HepG2 (cell line): ENCODE measurements at regions not wholly inside any gene's neighbourhood (a gene's known extent, or its start where the extent isn't known, plus 50 kb on each side); places are given as distances from the start of the nearest gene placed in this dataset.

Source experiments
- ATAC-seq: fragments of 200-7000 bp; cut with Tn5 transposase; 3 replicates; pipeline ENCODE4 v1.9.1; 2020; ENCODE audit warnings: mild to moderate bottlenecking, moderate library complexity
- BruUV-seq: library from RNA; stranded (reverse); fragments of 400-500 nt; replicated peaks from 2 replicates; lab custom pipeline; 2021; lab: Mats Ljungman, UMichigan
- CTCF ChIA-PET: fragments of 300-600 bp; formaldehyde crosslinking; extraction: SDS; loops from one replicate; lab custom pipeline; 2021; ENCODE audit warnings: low total read pairs, inconsistent platforms, low intra/inter-chr PET ratio; lab: Yijun Ruan, JAX
- POLR2A ChIA-PET: fragments of 350-600 bp; sonication (Branson Sonifier 250); formaldehyde crosslinking; loops from one replicate; lab custom pipeline; 2020; ENCODE audit warnings: antibody characterized with exemption, inconsistent platforms; lab: Yijun Ruan, JAX
- DNase-seq: peaks from one replicate; pipeline ENCODE4 v3.0.0-alpha.2; 2015; ENCODE audit warnings: low spot score
- FAIRE-seq: peaks from 3 replicates; lab custom pipeline; 2011; peaks lifted over from hg19 to GRCh38; lab: Jason Lieb, UNC
- H2AFZ ChIP-seq: one replicate; pipeline ENCODE4 v1.6.1; 2011; ENCODE audit warnings: low read length, inconsistent platforms
- H3K27ac ChIP-seq: fragments of 300-600 bp; 3 replicates; pipeline ENCODE4 v1.8.0; 2011; ENCODE audit warnings: mixed run types, mild to moderate bottlenecking, mixed read lengths, low read length, inconsistent platforms; ENCODE audit not compliant: insufficient read depth; ENCODE audit errors: extremely low read length
- H3K27me3 ChIP-seq, 2 experiments: fragments of 200-600 bp in 1 of 2; 2 replicates in 1 of 2; 3 replicates in 1 of 2; pipeline versions ENCODE4 v1.6.0 to v1.8.0; 2011; ENCODE audit warnings: low read length in 2 of 2, mild to moderate bottlenecking in 2 of 2, moderate library complexity in 2 of 2, inconsistent platforms in 1 of 2; ENCODE audit not compliant: insufficient read depth in 2 of 2, control insufficient read depth in 1 of 2
- H3K36me3 ChIP-seq, 2 experiments: fragments of 200-600 bp in 1 of 2; replicated peaks in 1 of 2; 2 replicates in 1 of 2; 3 replicates in 1 of 2; pipeline versions ENCODE4 v1.5.1 to v1.8.0; 2011; ENCODE audit warnings: low read length in 2 of 2, inconsistent platforms in 1 of 2; ENCODE audit not compliant: insufficient read depth in 2 of 2, control insufficient read depth in 1 of 2
- H3K4me1 ChIP-seq: 2 replicates; pipeline ENCODE4 v1.5.1; 2012; ENCODE audit warnings: low read length, inconsistent platforms; ENCODE audit not compliant: insufficient read depth
- H3K4me2 ChIP-seq: 2 replicates; pipeline ENCODE4 v1.6.0; 2011; ENCODE audit warnings: low read depth, low read length, inconsistent platforms
- H3K4me3 ChIP-seq, 3 experiments: fragments of 200-600 bp in 1 of 3; sonication (generic), shearing (Covaris generic) in 1 of 3; replicated peaks in 1 of 3; 2 replicates each; pipeline ENCODE4 v1.5.1; 2011 to 2016; ENCODE audit warnings: low read length in 3 of 3, inconsistent platforms in 2 of 3, low read depth in 2 of 3, mild to moderate bottlenecking in 2 of 3, control low read depth in 1 of 3, mixed read lengths in 1 of 3; ENCODE audit not compliant: insufficient read depth in 1 of 3
- H3K79me2 ChIP-seq: one replicate; pipeline ENCODE4 v1.6.1; 2011; ENCODE audit warnings: low read length, inconsistent platforms; ENCODE audit not compliant: insufficient read depth
- H3K9ac ChIP-seq: 2 replicates; pipeline ENCODE4 v1.6.0; 2011; ENCODE audit warnings: mild to moderate bottlenecking, low read depth, low read length, inconsistent platforms; ENCODE audit not compliant: insufficient read depth
- H3K9me3 ChIP-seq: 2 replicates; pipeline ENCODE4 v1.5.1; 2012; ENCODE audit warnings: mild to moderate bottlenecking, low read length
- H4K20me1 ChIP-seq: 2 replicates; pipeline ENCODE4 v1.6.0; 2011; ENCODE audit warnings: inconsistent platforms, mild to moderate bottlenecking, low read length, moderate library complexity; ENCODE audit not compliant: insufficient read depth
- ATM ChIP-seq: fragments of 450-650 bp; IDR thresholded peaks from 2 replicates; pipeline ENCODE4 v1.7.1; 2017; ENCODE audit warnings: mild to moderate bottlenecking, borderline replicate concordance
- BRF2 ChIP-seq: sonication (generic); formaldehyde crosslinking; IDR thresholded peaks from 2 replicates; pipeline ENCODE4 v1.8.1; 2022; ENCODE audit warnings: mild to moderate bottlenecking, missing genetic modification reagents
- CSRNP2 ChIP-seq: sonication (generic); formaldehyde crosslinking; conservative IDR thresholded peaks from 2 replicates; pipeline ENCODE4 v1.8.0; 2022; ENCODE audit warnings: low read depth, missing genetic modification reagents
- HNRNPUL1 ChIP-seq: fragments of 200-400 bp; formaldehyde crosslinking; IDR thresholded peaks from 2 replicates; pipeline ENCODE4 v1.6.1; 2017; ENCODE audit warnings: low read depth, mild to moderate bottlenecking, low read length, moderate library complexity
- MEIS1 ChIP-seq: sonication (generic); formaldehyde crosslinking; IDR thresholded peaks from 2 replicates; pipeline ENCODE4 v1.9.0; 2021; ENCODE audit warnings: mild to moderate bottlenecking, missing genetic modification reagents, moderate library complexity, borderline replicate concordance
- NAIF1 ChIP-seq: sonication (generic); formaldehyde crosslinking; IDR thresholded peaks from 2 replicates; pipeline ENCODE4 v1.5.0; 2020; ENCODE audit warnings: mild to moderate bottlenecking, missing genetic modification reagents, borderline replicate concordance
- NONO ChIP-seq, 2 experiments: fragments of 450-650 bp in 1 of 2; sonication (generic) in 1 of 2; formaldehyde crosslinking in 1 of 2; IDR thresholded peaks in 1 of 2; conservative IDR thresholded peaks in 1 of 2; 2 replicates each; pipeline versions ENCODE4 v1.6.1 to v1.8.0; 2017 to 2022; ENCODE audit warnings: mild to moderate bottlenecking in 1 of 2, missing genetic modification reagents in 1 of 2, moderate library complexity in 1 of 2
- PATZ1 ChIP-seq: sonication (generic); formaldehyde crosslinking; IDR thresholded peaks from 2 replicates; pipeline ENCODE4 v1.4.0; 2020; ENCODE audit warnings: missing genetic modification reagents
- SYNCRIP ChIP-seq: fragments of 200-400 bp; formaldehyde crosslinking; IDR thresholded peaks from 2 replicates; pipeline ENCODE4 v1.6.1; 2018; ENCODE audit warnings: mild to moderate bottlenecking, low read depth, low read length; ENCODE audit not compliant: insufficient read depth
- TEAD2 ChIP-seq: sonication (generic); formaldehyde crosslinking; IDR thresholded peaks from 2 replicates; pipeline ENCODE4 v1.9.0; 2021; ENCODE audit warnings: missing genetic modification reagents
- ZFP1 ChIP-seq: IDR thresholded peaks from 2 replicates; pipeline ENCODE4 v1.6.1; 2016
- ZFP37 ChIP-seq: sonication (generic); formaldehyde crosslinking; IDR thresholded peaks from 2 replicates; pipeline ENCODE4 v1.4.0; 2020; ENCODE audit warnings: missing genetic modification reagents, borderline replicate concordance
- ZMAT5 ChIP-seq: sonication (generic); formaldehyde crosslinking; IDR thresholded peaks from 2 replicates; pipeline ENCODE4 v1.5.0; 2020; ENCODE audit warnings: mild to moderate bottlenecking, low read depth, missing genetic modification reagents, borderline replicate concordance
- ZNF10 ChIP-seq: sonication (generic); formaldehyde crosslinking; IDR thresholded peaks from 2 replicates; pipeline ENCODE4 v1.4.0; 2020; ENCODE audit warnings: mild to moderate bottlenecking, low read depth, missing genetic modification reagents, borderline replicate concordance
- ZNF383 ChIP-seq: sonication (generic); formaldehyde crosslinking; IDR thresholded peaks from 2 replicates; pipeline ENCODE4 v1.4.0; 2020; ENCODE audit warnings: missing genetic modification reagents, mild to moderate bottlenecking, borderline replicate concordance
- ZNF768 ChIP-seq: sonication (generic); formaldehyde crosslinking; IDR thresholded peaks from 2 replicates; pipeline ENCODE4 v1.4.0; 2020; ENCODE audit warnings: missing genetic modification reagents
- WGBS: methylation state at CpG from one replicate; pipeline ENCODE4 v1.1.6; 2017; ENCODE audit warnings: low lambda C conversion rate; 5-methylcytosine and 5-hydroxymethylcytosine counted together
- in situ Hi-C: cut with HindIII; loops from 2 replicates; pipeline ENCODE4 v1.10.0; 2017; ENCODE audit warnings: low pct_unique_long_range_greater_than_20kb; ENCODE audit not compliant: extremely low pct_ligation_motif_present
- intact Hi-C: fragments of 100-400 bp; cut with micrococcal nuclease; formaldehyde crosslinking; loops from one replicate; pipeline ENCODE4 v1.10.0; 2022; ENCODE audit not compliant: unreplicated experiment
- TF ChIP-seq, protein P1 (sequence below): IDR thresholded peaks from 2 replicates; pipeline ENCODE4 v1.6.1; 2016
- TF ChIP-seq, protein P2 (sequence below): sonication (generic); formaldehyde crosslinking; IDR thresholded peaks from 2 replicates; pipeline ENCODE4 v1.4.0; 2020; ENCODE audit warnings: low read depth, mild to moderate bottlenecking, missing genetic modification reagents

DNA sequence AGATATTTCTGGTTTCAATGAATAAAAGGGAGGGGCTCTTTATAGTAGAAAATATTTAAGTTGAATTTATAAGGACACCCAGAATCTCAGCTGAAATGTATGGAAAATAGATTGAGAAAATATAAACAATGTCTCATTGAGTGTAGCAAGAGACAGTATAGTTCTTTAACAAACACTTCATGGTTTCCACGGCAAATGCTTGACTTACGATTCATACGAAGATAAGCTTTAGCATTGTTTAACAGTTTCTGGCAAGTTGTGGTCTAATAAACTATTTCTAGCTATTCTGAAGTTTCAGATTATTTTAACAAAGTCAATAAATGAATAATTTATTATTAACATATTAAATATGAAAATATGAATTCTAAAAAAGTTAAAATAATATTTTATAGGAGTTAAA lies 1419.4 kb downstream of the KCNT2 start (continued):
- TF ChIP-seq ZNF10 (CRISPR knock-in tag) (no peak), PATZ1 (CRISPR knock-in tag) (no peak), ATM (no peak), BRF2 (CRISPR knock-in tag) (no peak), CSRNP2 (CRISPR knock-in tag) (no peak), HNRNPUL1 (no peak)
- TF ChIP-seq, all 625 proteins: peak for 0

DNA sequence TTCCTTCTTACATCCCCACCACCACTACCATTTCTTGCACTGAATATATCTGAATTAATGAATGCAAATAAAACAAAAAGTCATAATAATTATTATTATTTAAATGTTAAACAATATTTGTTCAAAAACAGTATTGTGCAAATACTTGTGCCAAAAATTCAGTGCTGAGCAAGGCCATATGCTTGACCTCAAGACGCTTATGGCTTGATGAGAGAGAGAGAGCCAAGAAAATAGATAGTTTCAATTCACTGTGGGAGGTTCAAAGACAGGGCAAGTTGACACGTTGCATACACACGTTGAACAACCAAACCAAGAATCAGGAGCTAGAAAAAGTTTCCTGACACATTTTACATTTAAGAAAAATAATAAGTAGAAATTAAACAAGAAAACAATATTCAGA lies 1421.7 kb downstream of the KCNT2 start:
- in situ Hi-C loops: no loop called here
- FAIRE-seq (no peak), ATAC-seq (no peak), DNase-seq (no peak)
- no TSS peak for BruUV-seq
- CTCF ChIA-PET: no interaction called here
- Histone ChIP-seq H3K4me3 (no peak overlapping the region), H3K9me3 (no peaks in the 10 kb centered on the region), H3K4me2 (no peak overlapping the region), H3K79me2 (no peaks in the 10 kb centered on the region), H4K20me1 (no peaks in the 10 kb centered on the region), H3K27me3 (no peaks in the 10 kb centered on the region), H3K4me1 (no peaks in the 10 kb centered on the region), H3K36me3 (no peaks in the 10 kb centered on the region), H2AFZ (no peak overlapping the region), H3K9ac (no peak overlapping the region), H3K27ac (no peak overlapping the region)
- intact Hi-C loops: no loop called here
- POLR2A ChIA-PET: no interaction called here
- WGBS: 1% methylated on average over 3 of the region's 3 CpGs
- TF ChIP-seq SYNCRIP (no peak), ZNF768 (no peak), ZMAT5 (CRISPR knock-in tag) (no peak), MEIS1 (CRISPR knock-in tag) (no peak), ZNF383 (CRISPR knock-in tag) (no peak), ZFP37 (CRISPR knock-in tag) (no peak), TEAD2 (CRISPR knock-in tag) (no peak), NONO (IDR thresholded peaks at IDR 0.05) (no peak), NONO (CRISPR knock-in tag; conservative IDR thresholded peaks at IDR 0.05) (no peak), ZFP1 (no peak), NAIF1 (CRISPR knock-in tag) (no peak)
- TF ChIP-seq, protein P1, sequence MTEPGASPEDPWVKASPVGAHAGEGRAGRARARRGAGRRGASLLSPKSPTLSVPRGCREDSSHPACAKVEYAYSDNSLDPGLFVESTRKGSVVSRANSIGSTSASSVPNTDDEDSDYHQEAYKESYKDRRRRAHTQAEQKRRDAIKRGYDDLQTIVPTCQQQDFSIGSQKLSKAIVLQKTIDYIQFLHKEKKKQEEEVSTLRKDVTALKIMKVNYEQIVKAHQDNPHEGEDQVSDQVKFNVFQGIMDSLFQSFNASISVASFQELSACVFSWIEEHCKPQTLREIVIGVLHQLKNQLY (CRISPR knock-in tag): no peak
- TF ChIP-seq, protein P2, sequence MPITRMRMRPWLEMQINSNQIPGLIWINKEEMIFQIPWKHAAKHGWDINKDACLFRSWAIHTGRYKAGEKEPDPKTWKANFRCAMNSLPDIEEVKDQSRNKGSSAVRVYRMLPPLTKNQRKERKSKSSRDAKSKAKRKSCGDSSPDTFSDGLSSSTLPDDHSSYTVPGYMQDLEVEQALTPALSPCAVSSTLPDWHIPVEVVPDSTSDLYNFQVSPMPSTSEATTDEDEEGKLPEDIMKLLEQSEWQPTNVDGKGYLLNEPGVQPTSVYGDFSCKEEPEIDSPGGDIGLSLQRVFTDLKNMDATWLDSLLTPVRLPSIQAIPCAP: no peak
